ENCODE measurements at regions not wholly inside any gene's neighbourhood (a gene's known extent, or its start where the extent isn't known, plus 50 kb on each side); places are given as distances from the start of the nearest gene placed in this dataset.

- TF ChIP-seq CTCF (IDR thresholded peaks at IDR 0.05) (no peak), POLR2A (IDR thresholded peaks at IDR 0.05) (no peak)
Observed at GRCh38 chr2:217216982-217217381, 357.1 kb upstream of the TNP1 start.

All from testis (tissue), 2 donors.